Smooth muscle cell (in vitro differentiated cells): ENCODE measurements at regions not wholly inside any gene's neighbourhood (a gene's known extent, or its start where the extent isn't known, plus 50 kb on each side); places are given as distances from the start of the nearest gene placed in this dataset.

Experiments
- DNase-seq: peaks from one replicate; lab custom pipeline; 2025; ENCODE audit not compliant: unreplicated experiment; lab: John Stamatoyannopoulos, UW
- H2AFZ ChIP-seq: fragments of 200-600 bp; sonication (generic); 2 replicates; pipeline ENCODE4 v1.6.0; 2016; ENCODE audit warnings: antibody characterized with exemption, low read depth, mild to moderate bottlenecking
- H3F3A ChIP-seq: fragments of 200-600 bp; sonication (generic); 2 replicates; pipeline ENCODE4 v1.6.0; 2017; ENCODE audit warnings: antibody characterized with exemption, low read depth
- H3K27ac ChIP-seq: fragments of 200-600 bp; sonication (generic); 2 replicates; pipeline ENCODE4 v1.5.1; 2016; ENCODE audit warnings: low read depth, mild to moderate bottlenecking
- H3K27me3 ChIP-seq: fragments of 200-600 bp; sonication (generic); 2 replicates; pipeline ENCODE4 v1.6.1; 2016; ENCODE audit warnings: low read depth, mild to moderate bottlenecking
- H3K36me3 ChIP-seq: fragments of 200-600 bp; sonication (generic); 2 replicates; pipeline ENCODE4 v1.5.1; 2016; ENCODE audit warnings: low read depth
- H3K4me1 ChIP-seq: fragments of 200-600 bp; sonication (generic); 2 replicates; pipeline ENCODE4 v1.5.1; 2016; ENCODE audit warnings: low read depth
- H3K4me2 ChIP-seq: fragments of 200-600 bp; sonication (generic); 2 replicates; pipeline ENCODE4 v1.6.0; 2016; ENCODE audit warnings: mild to moderate bottlenecking
- H3K4me3 ChIP-seq: fragments of 200-600 bp; sonication (generic); 2 replicates; pipeline ENCODE4 v1.5.1; 2016; ENCODE audit warnings: mild to moderate bottlenecking
- H3K79me2 ChIP-seq: fragments of 200-600 bp; sonication (generic); 2 replicates; pipeline ENCODE4 v1.6.0; 2016; ENCODE audit warnings: low read depth, mild to moderate bottlenecking
- H3K9ac ChIP-seq: fragments of 200-600 bp; sonication (generic); 2 replicates; pipeline ENCODE4 v1.6.0; 2016; ENCODE audit warnings: low read depth
- H3K9me3 ChIP-seq: fragments of 200-600 bp; sonication (generic); replicated peaks from 2 replicates; pipeline ENCODE4 v1.5.1; 2016; ENCODE audit warnings: low read depth
- H4K20me1 ChIP-seq: fragments of 200-600 bp; sonication (generic); 2 replicates; pipeline ENCODE4 v1.6.0; 2016; ENCODE audit warnings: low read depth
- WGBS: methylation state at CpG from one replicate; pipeline ENCODE4 v1.1.7; 2016; ENCODE audit warnings: low lambda C conversion rate; 5-methylcytosine and 5-hydroxymethylcytosine counted together
- TF ChIP-seq, protein P1 (sequence below): fragments of 200-600 bp; sonication (generic); IDR thresholded peaks from 2 replicates; pipeline ENCODE4 v1.5.1; 2017; ENCODE audit warnings: borderline replicate concordance, mild to moderate bottlenecking, antibody characterized with exemption; ENCODE audit not compliant: insufficient read depth, poor library complexity, severe bottlenecking

DNA sequence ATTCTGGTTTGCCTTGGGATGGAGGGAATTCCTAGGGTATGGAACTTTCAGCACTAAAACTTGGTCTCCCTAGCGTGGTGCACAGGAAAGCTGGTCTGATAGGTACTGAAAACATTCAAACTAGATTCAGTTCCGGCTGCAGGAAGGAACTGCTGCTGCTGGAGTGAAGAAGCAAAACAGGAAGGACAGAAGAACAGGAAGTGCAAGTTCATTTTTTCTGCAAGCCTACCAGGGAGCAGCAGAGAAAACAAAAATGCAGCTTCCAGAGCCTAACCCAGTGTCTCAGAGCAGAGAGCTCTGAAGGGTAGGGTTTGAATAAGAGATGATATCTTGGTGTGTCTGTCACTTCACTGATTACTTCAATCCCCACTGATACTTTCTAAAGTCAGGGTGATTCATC is 165.2 kb downstream of the VRK1 start:
- DNase-seq: no peak
- Histone ChIP-seq H3K9me3 (no peaks in the 10 kb centered on the region), H3F3A (no peaks in the 10 kb centered on the region), H3K27me3 (no peaks in the 10 kb centered on the region), H3K4me1 (no peaks in the 10 kb centered on the region), H3K4me3 (no peak overlapping the region), H3K79me2 (no peaks in the 10 kb centered on the region), H3K4me2 (no peak overlapping the region), H3K27ac (no peak overlapping the region), H3K36me3 (no peaks in the 10 kb centered on the region), H3K9ac (no peak overlapping the region), H4K20me1 (no peaks in the 10 kb centered on the region), H2AFZ (no peak overlapping the region)
- TF ChIP-seq, protein P1, sequence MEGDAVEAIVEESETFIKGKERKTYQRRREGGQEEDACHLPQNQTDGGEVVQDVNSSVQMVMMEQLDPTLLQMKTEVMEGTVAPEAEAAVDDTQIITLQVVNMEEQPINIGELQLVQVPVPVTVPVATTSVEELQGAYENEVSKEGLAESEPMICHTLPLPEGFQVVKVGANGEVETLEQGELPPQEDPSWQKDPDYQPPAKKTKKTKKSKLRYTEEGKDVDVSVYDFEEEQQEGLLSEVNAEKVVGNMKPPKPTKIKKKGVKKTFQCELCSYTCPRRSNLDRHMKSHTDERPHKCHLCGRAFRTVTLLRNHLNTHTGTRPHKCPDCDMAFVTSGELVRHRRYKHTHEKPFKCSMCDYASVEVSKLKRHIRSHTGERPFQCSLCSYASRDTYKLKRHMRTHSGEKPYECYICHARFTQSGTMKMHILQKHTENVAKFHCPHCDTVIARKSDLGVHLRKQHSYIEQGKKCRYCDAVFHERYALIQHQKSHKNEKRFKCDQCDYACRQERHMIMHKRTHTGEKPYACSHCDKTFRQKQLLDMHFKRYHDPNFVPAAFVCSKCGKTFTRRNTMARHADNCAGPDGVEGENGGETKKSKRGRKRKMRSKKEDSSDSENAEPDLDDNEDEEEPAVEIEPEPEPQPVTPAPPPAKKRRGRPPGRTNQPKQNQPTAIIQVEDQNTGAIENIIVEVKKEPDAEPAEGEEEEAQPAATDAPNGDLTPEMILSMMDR: no peak
- 96% methylated on average over 2 of the region's 2 CpGs for WGBS

DNA sequence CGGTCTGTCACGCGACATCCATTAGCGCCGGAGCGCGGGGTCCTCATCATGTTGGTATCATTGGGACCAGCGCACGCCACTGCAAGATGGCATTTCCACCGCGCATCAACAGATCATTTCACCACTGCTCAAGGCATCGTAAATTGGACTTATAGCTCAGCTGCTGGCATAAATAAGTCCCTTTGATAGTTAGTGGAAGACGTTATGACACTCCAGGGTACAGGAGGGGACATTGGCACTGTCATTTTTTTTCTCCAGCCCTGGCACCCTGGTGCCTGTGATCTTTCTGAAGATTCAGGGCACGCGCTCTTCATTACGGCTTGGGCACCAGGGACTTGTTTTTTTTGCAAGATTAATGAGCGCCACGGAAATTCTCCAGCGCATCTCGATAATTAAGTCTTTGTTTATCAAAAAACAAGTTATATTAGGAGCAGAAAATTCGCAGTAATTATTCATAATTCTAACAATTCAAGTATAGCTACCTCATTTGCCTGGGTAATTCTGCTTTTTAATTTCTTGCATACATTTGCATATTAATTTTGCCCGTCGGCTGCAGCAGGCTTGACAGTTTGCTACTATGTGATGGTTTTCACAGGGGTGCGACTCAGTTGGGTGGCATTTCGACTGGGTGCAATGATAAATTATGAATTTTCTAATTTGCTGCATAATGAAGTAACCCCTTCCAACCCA is 167.7 kb downstream of the VRK1 start:
- Histone ChIP-seq H3K36me3 (no peaks in the 10 kb centered on the region), H3K27me3 (no peaks in the 10 kb centered on the region), H4K20me1 (no peaks in the 10 kb centered on the region), H3K4me1 (no peaks in the 10 kb centered on the region), H3F3A (no peaks in the 10 kb centered on the region), H3K9me3 (peaks cover 5% of the 10 kb centered on the region), H3K4me2 (no peak overlapping the region), H3K79me2 (no peaks in the 10 kb centered on the region), H3K27ac (no peak overlapping the region), H2AFZ (no peak overlapping the region), H3K4me3 (no peak overlapping the region), H3K9ac (no peak overlapping the region)
- WGBS: 96% methylated on average over 25 of the region's 25 CpGs
- DNase-seq: no peak
- TF ChIP-seq, protein P1: no peak

DNA sequence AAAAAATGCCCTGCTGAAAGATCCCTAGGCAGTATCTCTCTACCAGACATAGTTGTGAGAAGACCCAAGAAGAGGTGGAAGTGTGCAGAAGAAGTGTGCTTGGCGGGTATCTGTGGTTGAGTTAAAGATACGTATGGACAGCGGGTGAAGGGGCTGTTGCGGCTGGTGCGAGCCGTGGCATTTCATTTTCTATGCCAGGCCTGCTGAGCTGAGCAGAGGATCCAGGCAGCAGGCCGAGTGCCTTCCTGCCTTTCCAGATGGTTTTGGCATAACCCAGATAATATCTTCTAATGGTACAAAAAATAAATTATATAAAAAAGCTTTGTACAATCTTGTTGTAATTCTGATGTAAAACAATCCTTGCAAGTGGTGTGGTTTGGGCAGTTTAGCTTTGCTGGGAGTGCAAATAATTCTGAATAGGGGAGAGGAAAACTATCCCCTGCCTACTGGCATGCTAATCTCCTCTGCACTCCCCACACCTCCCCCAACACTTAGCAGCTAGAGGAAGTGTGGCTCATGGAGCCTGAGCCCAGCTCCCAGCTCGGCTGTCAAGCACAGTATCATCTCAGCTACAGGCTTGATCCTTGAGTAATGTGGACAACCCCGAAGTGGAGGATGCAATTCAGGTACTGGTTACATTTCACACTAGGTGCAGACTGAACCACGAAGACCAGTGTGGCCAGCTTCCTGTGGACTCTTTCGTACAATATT is 168.9 kb downstream of the VRK1 start:
- H3K4me1 ChIP-seq: no peaks in the 10 kb centered on the region
- H3K79me2 ChIP-seq: no peaks in the 10 kb centered on the region
- H3K4me2 ChIP-seq: no peak overlapping the region
- H3K4me3 ChIP-seq: no peak overlapping the region
- no peak overlapping the region for H3K9ac ChIP-seq
- H4K20me1 ChIP-seq: no peaks in the 10 kb centered on the region
- no peaks in the 10 kb centered on the region for H3K27me3 ChIP-seq
- no peak for DNase-seq
- H3K27ac ChIP-seq: no peak overlapping the region
- no peak overlapping the region for H2AFZ ChIP-seq
- 81% methylated on average over 11 of the region's 11 CpGs for WGBS
- H3K9me3 ChIP-seq: peaks cover 5% of the 10 kb centered on the region
- TF ChIP-seq, protein P1: no peak
- no peaks in the 10 kb centered on the region for H3F3A ChIP-seq
- H3K36me3 ChIP-seq: no peaks in the 10 kb centered on the region
